ENCODE measurements at regions not wholly inside any gene's neighbourhood (a gene's known extent, or its start where the extent isn't known, plus 50 kb on each side); places are given as distances from the start of the nearest gene placed in this dataset.

DNA sequence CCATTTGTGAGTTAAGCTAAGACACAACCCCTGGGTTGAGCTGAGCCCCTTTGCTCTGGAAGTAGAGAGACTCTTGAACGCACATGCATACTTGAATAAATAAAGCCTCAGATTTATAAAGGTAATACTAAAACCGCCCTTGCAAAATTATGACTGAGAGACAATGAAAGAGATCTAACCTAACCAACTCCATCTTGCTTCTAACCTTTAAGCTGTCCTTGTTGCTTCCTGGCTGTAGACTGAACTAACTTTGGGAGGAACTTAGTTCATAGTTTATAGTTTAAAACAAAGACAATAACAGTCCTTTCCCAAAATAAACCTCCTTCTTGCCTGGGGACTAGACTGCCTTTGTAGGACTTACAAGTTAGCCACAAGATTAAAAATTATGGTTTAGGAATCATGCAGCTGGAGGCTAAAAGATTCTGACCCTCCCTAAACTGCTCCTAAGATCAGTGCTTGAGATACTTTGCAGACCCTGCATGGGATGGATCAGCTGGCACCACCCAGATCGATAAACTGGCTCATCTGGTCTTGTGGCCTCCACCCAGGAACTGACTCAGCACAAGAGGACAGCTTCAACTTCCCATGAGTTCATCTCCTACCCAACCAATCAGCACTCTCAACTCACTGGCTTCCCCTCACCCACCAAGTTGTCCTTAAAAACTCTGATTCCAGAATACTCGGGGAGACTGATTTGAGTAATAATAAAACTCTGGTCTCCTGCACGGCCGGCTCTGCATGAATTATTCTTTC is 240.2 kb upstream of the SLC14A2 start:
- DNase-seq (ENCODE audit: extremely low spot score): no peak
- WGBS: 84% methylated on average over 6 of the region's 6 CpGs
- H3K27ac ChIP-seq (replicated peaks in 1 of 4): no peak overlapping the region
- H3K4me3 ChIP-seq: no peak overlapping the region
- intact Hi-C loops (cut with DNase I): no loop called here
- H3K36me3 ChIP-seq: no peaks in the 10 kb centered on the region
- H3K4me1 ChIP-seq: peaks cover 0 to 3% (median 0%) of the 10 kb centered on the region in 4 donors
- H3K9me3 ChIP-seq: no peaks in the 10 kb centered on the region
- TF ChIP-seq EP300 (IDR thresholded peaks at IDR 0.05) (no peak), POLR2A (IDR thresholded peaks at IDR 0.05; ENCODE audit: low read depth) (no peak), CTCF (IDR thresholded peaks at IDR 0.05) (no peak), POLR2AphosphoS5 (IDR thresholded peaks at IDR 0.05) (no peak)
- no peaks in the 10 kb centered on the region for H3K27me3 ChIP-seq

GRCh38 chr18:45376193-45376592 is 239.1 kb upstream of the SLC14A2 start:
- Histone ChIP-seq H3K27ac (replicated peaks in 1 of 4) (no peak overlapping the region), H3K27me3 (no peaks in the 10 kb centered on the region), H3K4me3 (no peak overlapping the region), H3K36me3 (no peaks in the 10 kb centered on the region), H3K9me3 (no peaks in the 10 kb centered on the region), H3K4me1 (peaks cover 0 to 3% (median 0%) of the 10 kb centered on the region in 4 donors)
- no peak for DNase-seq (ENCODE audit: extremely low spot score)
- intact Hi-C loops (cut with DNase I): no loop called here
- TF ChIP-seq POLR2A (IDR thresholded peaks at IDR 0.05; ENCODE audit: low read depth) (no peak), EP300 (IDR thresholded peaks at IDR 0.05) (no peak), POLR2AphosphoS5 (IDR thresholded peaks at IDR 0.05) (no peak), CTCF (IDR thresholded peaks at IDR 0.05) (no peak)
- 97% methylated on average over 2 of the region's 2 CpGs for WGBS

DNA sequence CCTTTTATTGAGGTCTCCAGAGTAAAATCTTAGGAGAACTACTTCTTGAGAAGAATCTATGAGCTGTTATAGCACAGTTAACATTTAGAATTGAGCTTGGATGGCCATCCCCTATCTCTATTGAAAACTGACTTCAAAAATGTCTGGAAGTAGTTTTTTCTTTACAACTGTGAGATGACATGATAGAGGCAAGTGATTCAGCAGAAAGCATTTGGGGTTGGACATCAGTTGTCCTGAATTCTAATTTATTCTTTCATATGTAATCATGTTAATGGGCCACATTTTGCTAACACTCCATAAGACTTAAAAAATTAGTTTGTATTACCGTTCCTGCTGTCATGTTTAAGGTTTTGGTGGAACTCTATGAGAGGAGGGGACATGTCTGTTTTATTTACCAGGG is 237.0 kb upstream of the SLC14A2 start:
- WGBS: 94% methylated on average over 1 of the region's 1 CpG
- DNase-seq (ENCODE audit: extremely low spot score): no peak
- H3K27ac ChIP-seq (replicated peaks in 1 of 4): no peak overlapping the region
- peaks cover 0 to 2% (median 0%) of the 10 kb centered on the region in 4 donors for H3K4me1 ChIP-seq
- no peaks in the 10 kb centered on the region for H3K9me3 ChIP-seq
- H3K36me3 ChIP-seq: no peaks in the 10 kb centered on the region
- no peak overlapping the region for H3K4me3 ChIP-seq
- no peaks in the 10 kb centered on the region for H3K27me3 ChIP-seq
- TF ChIP-seq EP300 (IDR thresholded peaks at IDR 0.05) (no peak), POLR2A (IDR thresholded peaks at IDR 0.05; ENCODE audit: low read depth) (no peak), POLR2AphosphoS5 (IDR thresholded peaks at IDR 0.05) (no peak), CTCF (IDR thresholded peaks at IDR 0.05) (no peak)
- intact Hi-C loops (cut with DNase I): no loop called here

DNA sequence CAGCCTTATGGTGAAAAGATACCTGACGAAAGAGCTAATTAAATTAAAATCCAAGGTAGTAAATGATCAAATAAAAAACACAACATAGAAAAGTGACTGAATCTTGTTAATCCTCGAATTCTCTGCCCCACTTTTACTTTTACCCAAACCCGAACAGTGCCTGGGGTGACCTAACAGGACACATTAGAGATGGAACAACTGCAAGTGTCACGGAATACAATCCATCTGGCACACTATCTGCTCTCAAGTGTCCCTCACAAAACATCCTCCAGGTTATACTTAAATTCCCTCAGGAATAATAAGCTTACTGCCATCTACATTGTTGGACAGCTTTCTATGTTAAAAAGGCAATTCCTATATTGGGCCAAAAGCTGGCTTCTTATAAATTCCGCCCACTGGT is 236.3 kb upstream of the SLC14A2 start:
- TF ChIP-seq POLR2A (IDR thresholded peaks at IDR 0.05; ENCODE audit: low read depth): no peak
- TF ChIP-seq POLR2AphosphoS5 (IDR thresholded peaks at IDR 0.05): no peak
- TF ChIP-seq EP300 (IDR thresholded peaks at IDR 0.05): no peak
- TF ChIP-seq CTCF (IDR thresholded peaks at IDR 0.05): no peak
- intact Hi-C loops (cut with DNase I): no loop called here
- Histone ChIP-seq H3K36me3 (no peaks in the 10 kb centered on the region), H3K27ac (replicated peaks in 1 of 4) (no peak overlapping the region), H3K27me3 (no peaks in the 10 kb centered on the region), H3K4me1 (no peaks in the 10 kb centered on the region), H3K9me3 (no peaks in the 10 kb centered on the region), H3K4me3 (no peak overlapping the region)
- 91% methylated on average over 5 of the region's 5 CpGs for WGBS
- DNase-seq (ENCODE audit: extremely low spot score): no peak

DNA sequence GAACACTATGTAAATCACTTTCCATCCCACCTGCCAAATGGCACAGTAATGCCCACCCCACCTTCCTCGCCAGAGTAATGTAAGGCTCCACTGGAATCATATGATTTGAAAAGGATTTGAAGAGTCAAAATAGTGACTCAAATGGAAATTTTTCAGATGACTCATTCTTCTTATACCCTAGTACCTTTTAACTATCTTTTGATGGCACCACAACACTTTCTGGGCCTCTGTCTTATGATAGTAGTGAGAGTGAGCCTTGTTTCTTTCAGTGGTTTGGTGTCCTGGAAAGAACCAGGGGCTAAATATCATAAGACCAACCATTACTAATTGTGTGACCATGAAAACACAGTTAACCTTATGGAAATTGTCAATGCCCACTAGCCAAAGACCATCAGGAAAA is 235.4 kb upstream of the SLC14A2 start:
- Histone ChIP-seq H3K4me3 (no peak overlapping the region), H3K27me3 (no peaks in the 10 kb centered on the region), H3K27ac (replicated peaks in 1 of 4) (no peak overlapping the region), H3K4me1 (peaks cover 0 to 1% (median under 1%) of the 10 kb centered on the region in 4 donors), H3K36me3 (no peaks in the 10 kb centered on the region), H3K9me3 (no peaks in the 10 kb centered on the region)
- WGBS: 85% methylated on average over 1 of the region's 1 CpG
- intact Hi-C loops (cut with DNase I): loop anchor here (10.0 kb wide), 2 partner anchors 115 to 705 kb away; no protein-coding TSS in a partner anchor
- no peak for TF ChIP-seq POLR2A (IDR thresholded peaks at IDR 0.05; ENCODE audit: low read depth)
- no peak for TF ChIP-seq POLR2AphosphoS5 (IDR thresholded peaks at IDR 0.05)
- no peak for DNase-seq (ENCODE audit: extremely low spot score)
